SU-DHL-6 (cell line): ENCODE measurements at regions not wholly inside any gene's neighbourhood (a gene's known extent, or its start where the extent isn't known, plus 50 kb on each side); places are given as distances from the start of the nearest gene placed in this dataset.

ENCODE experiments used
- H2AFZ ChIP-seq: fragments of 200-600 bp; sonication (generic); 2 replicates; pipeline ENCODE4 v1.6.1; 2014; ENCODE audit warnings: low read depth, mild to moderate bottlenecking, moderate library complexity, mixed read lengths, antibody characterized with exemption, low read length; ENCODE audit not compliant: severe bottlenecking
- H3F3A ChIP-seq: fragments of 200-600 bp; shearing (Covaris generic); 2 replicates; pipeline ENCODE4 v1.6.0; 2016; ENCODE audit warnings: antibody characterized with exemption, mild to moderate bottlenecking; ENCODE audit not compliant: insufficient read depth
- H3K27ac ChIP-seq: fragments of 200-600 bp; sonication (generic); 2 replicates; pipeline ENCODE4 v1.5.1; 2016; ENCODE audit warnings: low read depth, mild to moderate bottlenecking, low read length, moderate library complexity, mixed read lengths
- H3K27me3 ChIP-seq: fragments of 200-600 bp; sonication (generic), shearing (Covaris generic); 2 replicates; pipeline ENCODE4 v1.6.0; 2014; ENCODE audit warnings: mild to moderate bottlenecking, low read length
- H3K36me3 ChIP-seq: fragments of 200-600 bp; sonication (generic); 2 replicates; pipeline ENCODE4 v1.6.1; 2014; ENCODE audit warnings: mild to moderate bottlenecking, low read length, mixed read lengths
- H3K4me2 ChIP-seq: fragments of 300-600, 200-600 bp; shearing (Covaris generic), sonication (generic); 2 replicates; pipeline ENCODE4 v1.6.0; 2014; ENCODE audit warnings: low read length, low read depth, mild to moderate bottlenecking; ENCODE audit not compliant: poor library complexity, severe bottlenecking
- H3K4me3 ChIP-seq: fragments of 200-600 bp; sonication (generic); 2 replicates; pipeline ENCODE4 v1.5.1; 2014; ENCODE audit warnings: antibody characterized with exemption, low read length, mild to moderate bottlenecking, mixed read lengths; ENCODE audit not compliant: insufficient read depth, poor library complexity, severe bottlenecking
- H3K79me2 ChIP-seq: fragments of 200-600 bp; sonication (generic); 2 replicates; pipeline ENCODE4 v1.6.1; 2014; ENCODE audit warnings: mild to moderate bottlenecking, low read length, moderate library complexity; ENCODE audit not compliant: insufficient read depth
- H3K9ac ChIP-seq: fragments of 200-600 bp; sonication (generic); 2 replicates; pipeline ENCODE4 v1.7.0; 2014; ENCODE audit warnings: mild to moderate bottlenecking, low read length
- H3K9me2 ChIP-seq: fragments of 200-600 bp; sonication (generic); replicated peaks from 2 replicates; pipeline ENCODE4 v1.6.1; 2014; ENCODE audit warnings: low read length; ENCODE audit not compliant: insufficient read depth
- H3K9me3 ChIP-seq: fragments of 200-600 bp; sonication (generic); 2 replicates; pipeline ENCODE4 v1.6.1; 2014; ENCODE audit warnings: low read length, mixed read lengths; ENCODE audit not compliant: insufficient read depth
- H4K20me1 ChIP-seq: fragments of 200-600 bp; sonication (generic); 2 replicates; pipeline ENCODE4 v1.6.1; 2014; ENCODE audit warnings: low read depth, mild to moderate bottlenecking, antibody characterized with exemption, low read length, moderate library complexity, mixed read lengths
- CTCF ChIP-seq: fragments of 200-600 bp; sonication (generic); IDR thresholded peaks from one replicate; pipeline ENCODE4 v1.5.1; 2017; ENCODE audit warnings: antibody characterized with exemption, mild to moderate bottlenecking, low read length, moderate library complexity; ENCODE audit not compliant: insufficient read depth, poor library complexity, severe bottlenecking
- EZH2phosphoT487 ChIP-seq: fragments of 200-600 bp; sonication (generic), shearing (Covaris generic); conservative IDR thresholded peaks from 2 replicates; pipeline ENCODE4 v1.6.1; 2018; ENCODE audit warnings: mild to moderate bottlenecking, antibody characterized with exemption, low read length, moderate library complexity, mixed read lengths

GRCh38 chr9:87083986-87084385, 136.7 kb upstream of the GAS1 start:
- H4K20me1 ChIP-seq = no peaks in the 10 kb centered on the region
- H2AFZ ChIP-seq = no peak overlapping the region
- no peaks in the 10 kb centered on the region for H3K27me3 ChIP-seq
- H3K9me3 ChIP-seq = no peaks in the 10 kb centered on the region
- H3K79me2 ChIP-seq = no peaks in the 10 kb centered on the region
- H3K9me2 ChIP-seq = no peaks in the 10 kb centered on the region
- H3K4me2 ChIP-seq = no peak overlapping the region
- H3K9ac ChIP-seq = no peak overlapping the region
- H3K36me3 ChIP-seq = no peaks in the 10 kb centered on the region
- H3K27ac ChIP-seq = no peak overlapping the region
- no peak for TF ChIP-seq EZH2phosphoT487
- TF ChIP-seq CTCF = no peak
- H3K4me3 ChIP-seq = no peak overlapping the region
- H3F3A ChIP-seq = no peaks in the 10 kb centered on the region

DNA sequence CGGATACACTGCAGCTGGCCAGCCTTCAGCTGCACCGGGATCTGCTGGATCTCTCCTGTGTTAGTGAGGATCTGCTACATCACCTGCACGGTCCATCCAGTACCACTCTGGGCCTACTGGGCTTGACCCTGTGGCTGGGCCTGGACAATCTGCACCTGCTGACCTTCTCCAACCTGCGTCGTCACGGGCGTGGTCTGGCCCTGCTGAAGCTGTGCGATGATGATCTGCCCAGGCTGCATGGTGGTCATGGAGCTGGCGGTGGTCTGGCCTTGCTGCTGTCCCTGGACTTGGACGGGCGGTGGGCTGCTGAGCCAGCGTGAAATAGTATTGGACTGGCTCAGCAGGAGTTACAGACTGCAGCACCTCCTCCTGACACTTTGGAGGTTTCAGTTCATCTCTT, 137.1 kb upstream of the GAS1 start:
- Histone ChIP-seq H3F3A (no peaks in the 10 kb centered on the region), H2AFZ (no peak overlapping the region), H3K4me3 (no peak overlapping the region), H3K27ac (no peak overlapping the region), H4K20me1 (no peaks in the 10 kb centered on the region), H3K4me2 (no peak overlapping the region), H3K36me3 (no peaks in the 10 kb centered on the region), H3K9me2 (no peaks in the 10 kb centered on the region), H3K27me3 (no peaks in the 10 kb centered on the region), H3K9me3 (no peaks in the 10 kb centered on the region), H3K79me2 (no peaks in the 10 kb centered on the region), H3K9ac (no peak overlapping the region)
- no peak for TF ChIP-seq EZH2phosphoT487
- no peak for TF ChIP-seq CTCF

DNA sequence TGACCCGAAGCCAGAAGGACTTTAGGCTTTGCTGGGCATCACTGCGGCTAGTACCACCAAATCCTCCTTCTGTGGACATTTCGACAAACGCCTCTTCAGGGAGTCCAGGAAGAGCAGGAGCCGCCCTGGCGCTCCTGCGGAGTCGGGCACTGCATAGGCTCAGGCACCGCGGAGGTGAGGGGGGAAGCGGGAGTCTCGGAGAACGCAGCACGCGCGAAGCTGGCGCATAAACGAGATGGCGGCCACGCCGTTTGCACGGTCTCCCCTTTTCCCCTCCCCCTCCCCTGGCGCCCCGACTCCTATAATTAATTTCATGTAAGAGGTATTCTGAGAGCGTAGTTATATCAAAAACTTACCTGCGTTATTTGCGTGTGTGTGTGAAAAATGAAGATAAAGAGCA, 137.8 kb upstream of the GAS1 start:
- H3K27ac ChIP-seq = no peak overlapping the region
- TF ChIP-seq EZH2phosphoT487 = no peak
- TF ChIP-seq CTCF = no peak
- no peaks in the 10 kb centered on the region for H4K20me1 ChIP-seq
- no peak overlapping the region for H3K4me3 ChIP-seq
- H3K36me3 ChIP-seq = no peaks in the 10 kb centered on the region
- H3K4me2 ChIP-seq = no peak overlapping the region
- no peak overlapping the region for H2AFZ ChIP-seq
- no peaks in the 10 kb centered on the region for H3K9me3 ChIP-seq
- H3K9ac ChIP-seq = no peak overlapping the region
- no peaks in the 10 kb centered on the region for H3F3A ChIP-seq
- H3K79me2 ChIP-seq = no peaks in the 10 kb centered on the region
- no peaks in the 10 kb centered on the region for H3K27me3 ChIP-seq
- no peaks in the 10 kb centered on the region for H3K9me2 ChIP-seq

- H3K9me2 ChIP-seq = no peaks in the 10 kb centered on the region
- no peaks in the 10 kb centered on the region for H3K9me3 ChIP-seq
- TF ChIP-seq EZH2phosphoT487 (no peak), CTCF (no peak)
- H3K9ac ChIP-seq = no peak overlapping the region
- H3K79me2 ChIP-seq = no peaks in the 10 kb centered on the region
- no peak overlapping the region for H3K4me2 ChIP-seq
- no peaks in the 10 kb centered on the region for H3K36me3 ChIP-seq
- no peak overlapping the region for H3K27ac ChIP-seq
- no peaks in the 10 kb centered on the region for H3K27me3 ChIP-seq
- H3K4me3 ChIP-seq = no peak overlapping the region
- H2AFZ ChIP-seq = no peak overlapping the region
- H4K20me1 ChIP-seq = no peaks in the 10 kb centered on the region
- H3F3A ChIP-seq = no peaks in the 10 kb centered on the region
These were observed 138.2 kb upstream of the GAS1 start for GRCh38 chr9:87085521-87085920.
